A549 (cell line): ENCODE measurements at regions not wholly inside any gene's neighbourhood (a gene's known extent, or its start where the extent isn't known, plus 50 kb on each side); places are given as distances from the start of the nearest gene placed in this dataset.

Experiments
- ATAC-seq, 2 experiments: fragments of 200-7000 bp in 1 of 2; fragments of >200 bp in 1 of 2; cut with Nextera tagmentation in 1 of 2; cut with Tn5 transposase in 1 of 2; 3 replicates each; pipeline versions ENCODE4 v1.8.0 to v1.9.1; 2018 to 2020; ENCODE audit warnings: mild to moderate bottlenecking in 1 of 2, moderate library complexity in 1 of 2
- CTCF ChIA-PET: fragments of 300-600 bp; sonication (Branson Sonifier 250); formaldehyde crosslinking; extraction: SDS; loops from one replicate; lab custom pipeline; 2021; ENCODE audit warnings: antibody characterized with exemption, inconsistent platforms; lab: Yijun Ruan, JAX
- POLR2A ChIA-PET: fragments of 350-600 bp; formaldehyde crosslinking; extraction: SDS; loops from one replicate; lab custom pipeline; 2021; ENCODE audit warnings: antibody characterized with exemption, inconsistent platforms; lab: Yijun Ruan, JAX
- DNase-seq, 2 experiments: peaks; one replicate each; pipeline versions ENCODE4 v3.0.0 to v3.0.0-alpha.2; 2011 to 2016; ENCODE audit warnings: low read depth in 1 of 2, low spot score in 1 of 2
- FAIRE-seq: peaks from 2 replicates; lab custom pipeline; 2011; peaks lifted over from hg19 to GRCh38; lab: Jason Lieb, UNC
- H3K27ac ChIP-seq, 2 experiments: fragments of >200 bp; sonication (Bioruptor Twin); formaldehyde crosslinking; 3 replicates each; pipeline ENCODE4 v1.5.1; 2016 to 2017
- H3K4me1 ChIP-seq: fragments of >200 bp; sonication (Bioruptor Twin); formaldehyde crosslinking; 3 replicates; pipeline ENCODE4 v1.6.1; 2016
- H3K4me2 ChIP-seq: fragments of >200 bp; sonication (Bioruptor Twin); formaldehyde crosslinking; 3 replicates; pipeline ENCODE4 v1.6.1; 2016
- H3K4me3 ChIP-seq: fragments of >200 bp; sonication (Bioruptor Twin); formaldehyde crosslinking; 3 replicates; pipeline ENCODE4 v1.5.1; 2016
- H3K9me3 ChIP-seq: fragments of >200 bp; sonication (Bioruptor Twin); formaldehyde crosslinking; 3 replicates; pipeline ENCODE4 v1.6.1; 2016
- CHD4 ChIP-seq: fragments of 200-600 bp; sonication (generic); IDR thresholded peaks from 2 replicates; pipeline ENCODE4 v1.6.1; 2016; ENCODE audit warnings: antibody characterized with exemption, mild to moderate bottlenecking, borderline replicate concordance
- EP300 ChIP-seq, 2 experiments: fragments of >200 bp; sonication (Bioruptor Twin); formaldehyde crosslinking; IDR thresholded peaks; 2 replicates in 1 of 2; 3 replicates in 1 of 2; pipeline ENCODE4 v1.6.1; 2016 to 2017
- ESRRA ChIP-seq: fragments of 150-350 bp; IDR thresholded peaks from 2 replicates; pipeline ENCODE4 v1.6.1; 2014; ENCODE audit warnings: mild to moderate bottlenecking, low read length, borderline replicate concordance
- FOSB ChIP-seq: fragments of 250-450 bp; sonication (Bioruptor Pico); IDR thresholded peaks from 2 replicates; pipeline ENCODE4 v1.5.0; 2020; ENCODE audit warnings: mild to moderate bottlenecking, moderate library complexity
- HDAC2 ChIP-seq: fragments of 200-600 bp; sonication (generic); IDR thresholded peaks from 2 replicates; pipeline ENCODE4 v1.6.1; 2016
- HES2 ChIP-seq: fragments of >200 bp; sonication (Bioruptor Twin); formaldehyde crosslinking; IDR thresholded peaks from 2 replicates; pipeline ENCODE4 v1.6.1; 2016
- HOXB13 ChIP-seq: fragments of 250-450 bp; sonication (Bioruptor Pico); IDR thresholded peaks from 2 replicates; pipeline ENCODE4 v1.5.0; 2020; ENCODE audit warnings: low read depth, mild to moderate bottlenecking, moderate library complexity
- HOXB5 ChIP-seq: fragments of 250-450 bp; sonication (Bioruptor Pico); IDR thresholded peaks from 2 replicates; pipeline ENCODE4 v1.5.0; 2020; ENCODE audit warnings: mild to moderate bottlenecking, moderate library complexity
- JUNB ChIP-seq: fragments of >200 bp; sonication (Bioruptor Twin); formaldehyde crosslinking; IDR thresholded peaks from 2 replicates; pipeline ENCODE4 v1.6.1; 2016
- MAX ChIP-seq: IDR thresholded peaks from 2 replicates; pipeline ENCODE4 v1.6.1; 2012
- MYC ChIP-seq: IDR thresholded peaks from 2 replicates; pipeline ENCODE4 v1.6.1; 2012; ENCODE audit warnings: mild to moderate bottlenecking, inconsistent platforms, low read length, improper control_type of control experiment, borderline replicate concordance
- NFE2L2 ChIP-seq: fragments of 150-350 bp; conservative IDR thresholded peaks from 2 replicates; pipeline ENCODE4 v1.6.1; 2014; ENCODE audit warnings: low read length
- RAD21 ChIP-seq, 2 experiments: fragments of >200 bp in 1 of 2; sonication (Bioruptor Twin) in 1 of 2; formaldehyde crosslinking in 1 of 2; IDR thresholded peaks in 1 of 2; conservative IDR thresholded peaks in 1 of 2; 2 replicates in 1 of 2; 3 replicates in 1 of 2; pipeline ENCODE4 v1.6.1; 2012 to 2018; ENCODE audit warnings: inconsistent platforms in 1 of 2
- RARB ChIP-seq: fragments of 250-450 bp; sonication (Bioruptor Pico); IDR thresholded peaks from 2 replicates; pipeline ENCODE4 v1.8.0; 2021; ENCODE audit warnings: mild to moderate bottlenecking, moderate library complexity
- RCOR1 ChIP-seq: fragments of 150-350 bp; IDR thresholded peaks from 2 replicates; pipeline ENCODE4 v1.6.1; 2014; ENCODE audit warnings: antibody characterized with exemption, low read length, low read depth
- RFX5 ChIP-seq: fragments of 450-650 bp; IDR thresholded peaks from 2 replicates; pipeline ENCODE4 v1.7.1; 2014; ENCODE audit warnings: antibody characterized with exemption, mild to moderate bottlenecking, moderate library complexity
- RNF2 ChIP-seq: fragments of 200-600 bp; sonication (generic); IDR thresholded peaks from 2 replicates; pipeline ENCODE4 v1.6.1; 2016; ENCODE audit warnings: low read depth, mild to moderate bottlenecking, antibody characterized with exemption, moderate library complexity, borderline replicate concordance
- SMC3 ChIP-seq: fragments of >200 bp; sonication (Bioruptor Twin); formaldehyde crosslinking; IDR thresholded peaks from 3 replicates; pipeline ENCODE4 v1.6.1; 2018; ENCODE audit warnings: inconsistent platforms
- TFCP2L1 ChIP-seq: fragments of 250-450 bp; sonication (Bioruptor Pico); IDR thresholded peaks from 2 replicates; pipeline ENCODE4 v1.5.0; 2021; ENCODE audit warnings: mild to moderate bottlenecking
- TP53 ChIP-seq: fragments of 250-450 bp; sonication (Bioruptor Pico); IDR thresholded peaks from 2 replicates; pipeline ENCODE4 v1.5.0; 2021; ENCODE audit warnings: mild to moderate bottlenecking, moderate library complexity
- ZFP36 ChIP-seq: fragments of 450-650 bp; IDR thresholded peaks from 2 replicates; pipeline ENCODE4 v1.6.1; 2014; ENCODE audit warnings: borderline replicate concordance; ENCODE audit not compliant: partially characterized antibody
- ZNF302 ChIP-seq: fragments of 250-450 bp; sonication (Bioruptor Pico); IDR thresholded peaks from 2 replicates; pipeline ENCODE4 v1.9.0; 2021; ENCODE audit warnings: inconsistent platforms, mild to moderate bottlenecking, moderate library complexity
- WGBS: methylation state at CpG from one replicate; pipeline ENCODE4 v1.1.6; 2017; ENCODE audit errors: missing lambda C conversion rate; 5-methylcytosine and 5-hydroxymethylcytosine counted together
- TF ChIP-seq, protein P1 (sequence below): fragments of >200 bp; sonication (Bioruptor Twin); formaldehyde crosslinking; IDR thresholded peaks from 3 replicates; pipeline ENCODE4 v1.6.1; 2016

DNA sequence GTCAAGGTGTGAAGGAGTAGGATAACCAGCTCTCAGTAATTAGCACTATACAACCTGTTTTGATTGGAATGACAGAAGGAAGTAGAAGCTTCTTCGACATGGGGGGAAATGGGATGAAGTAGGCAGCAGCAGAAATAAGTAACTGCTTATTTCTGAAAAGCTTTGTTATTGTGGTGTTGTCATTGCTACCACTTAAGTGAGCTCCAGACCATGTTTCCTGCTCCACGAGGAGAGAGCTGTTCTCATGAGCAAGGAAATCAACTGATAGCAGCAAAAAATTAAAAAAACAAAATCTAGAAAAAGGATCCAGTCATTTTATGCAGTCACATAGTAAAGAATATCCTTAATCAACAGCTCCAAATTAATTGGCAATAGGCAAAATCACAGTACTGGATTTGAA, 106.1 kb upstream of the TLL1 start:
- H3K4me2 ChIP-seq: no peak overlapping the region
- CTCF ChIA-PET: interaction anchor here (0.7 kb wide), 1 partner anchor 26 kb away, joined by 3 read pairs; no protein-coding TSS in a partner anchor
- TF ChIP-seq HES2 (no peak), JUNB (no peak), FOSB (CRISPR knock-in tag) (no peak), ZFP36 (no peak), TFCP2L1 (CRISPR knock-in tag) (no peak), HOXB5 (CRISPR knock-in tag) (no peak), RARB (CRISPR knock-in tag) (no peak), SMC3 (no peak), HOXB13 (CRISPR knock-in tag) (no peak), CHD4 (no peak)
- TF ChIP-seq, all 56 proteins: peak for 0
- no peak for FAIRE-seq
- POLR2A ChIA-PET: no interaction called here
- no peak overlapping the region for H3K4me3 ChIP-seq
- no peak for DNase-seq
- H3K27ac ChIP-seq: no peak overlapping the region
- H3K4me1 ChIP-seq: no peaks in the 10 kb centered on the region; the same call in 2 of the 3 replicates
- 16% methylated on average over 2 of the region's 2 CpGs for WGBS
- H3K9me3 ChIP-seq: no peaks in the 10 kb centered on the region
- no peak for ATAC-seq

DNA sequence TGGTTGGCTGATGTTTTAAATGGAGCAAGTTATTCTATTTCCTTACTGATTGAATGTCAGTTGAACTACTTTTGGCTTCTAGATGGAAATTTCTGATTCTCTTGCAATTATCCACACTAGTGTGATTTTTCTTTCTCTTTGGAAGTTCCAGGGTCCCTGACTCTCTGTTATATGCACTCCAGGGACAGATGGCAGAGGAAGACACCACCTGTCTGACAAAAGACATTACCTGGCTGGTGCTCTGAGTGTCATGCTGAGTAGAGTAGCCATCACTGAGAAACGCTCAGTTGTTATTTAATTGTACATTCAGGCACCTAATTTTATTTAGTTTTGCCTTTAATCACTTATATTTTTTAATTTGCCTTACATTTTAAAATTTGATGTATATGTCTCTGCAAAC, 105.4 kb upstream of the TLL1 start:
- no peak overlapping the region for H3K27ac ChIP-seq
- ChIA-PET CTCF (no interaction called here), POLR2A (no interaction called here)
- DNase-seq (no peak), ATAC-seq (no peak), FAIRE-seq (no peak)
- H3K4me3 ChIP-seq: no peak overlapping the region
- H3K4me2 ChIP-seq: no peak overlapping the region
- TF ChIP-seq RFX5: no peak
- no peak for TF ChIP-seq HOXB5 (CRISPR knock-in tag)
- no peak for TF ChIP-seq ESRRA
- TF ChIP-seq RCOR1: no peak
- no peak for TF ChIP-seq JUNB
- TF ChIP-seq TP53 (CRISPR knock-in tag): no peak
- no peak for TF ChIP-seq FOSB (CRISPR knock-in tag)
- no peak for TF ChIP-seq NFE2L2
- TF ChIP-seq RAD21 (conservative IDR thresholded peaks at IDR 0.05 in 1 of 2, IDR thresholded peaks at IDR 0.05 in 1 of 2): no peak
- no peak for TF ChIP-seq ZNF302
- TF ChIP-seq MAX: no peak
- no peak for TF ChIP-seq HDAC2
- no peak for TF ChIP-seq RNF2
- TF ChIP-seq, protein P1, sequence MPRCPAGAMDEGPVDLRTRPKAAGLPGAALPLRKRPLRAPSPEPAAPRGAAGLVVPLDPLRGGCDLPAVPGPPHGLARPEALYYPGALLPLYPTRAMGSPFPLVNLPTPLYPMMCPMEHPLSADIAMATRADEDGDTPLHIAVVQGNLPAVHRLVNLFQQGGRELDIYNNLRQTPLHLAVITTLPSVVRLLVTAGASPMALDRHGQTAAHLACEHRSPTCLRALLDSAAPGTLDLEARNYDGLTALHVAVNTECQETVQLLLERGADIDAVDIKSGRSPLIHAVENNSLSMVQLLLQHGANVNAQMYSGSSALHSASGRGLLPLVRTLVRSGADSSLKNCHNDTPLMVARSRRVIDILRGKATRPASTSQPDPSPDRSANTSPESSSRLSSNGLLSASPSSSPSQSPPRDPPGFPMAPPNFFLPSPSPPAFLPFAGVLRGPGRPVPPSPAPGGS: no peak
- no peaks in the 10 kb centered on the region for H3K9me3 ChIP-seq
- no peaks in the 10 kb centered on the region; the same call in 2 of the 3 replicates for H3K4me1 ChIP-seq
- 35% methylated on average over 1 of the region's 1 CpG for whole genome bisulfite sequencing

DNA sequence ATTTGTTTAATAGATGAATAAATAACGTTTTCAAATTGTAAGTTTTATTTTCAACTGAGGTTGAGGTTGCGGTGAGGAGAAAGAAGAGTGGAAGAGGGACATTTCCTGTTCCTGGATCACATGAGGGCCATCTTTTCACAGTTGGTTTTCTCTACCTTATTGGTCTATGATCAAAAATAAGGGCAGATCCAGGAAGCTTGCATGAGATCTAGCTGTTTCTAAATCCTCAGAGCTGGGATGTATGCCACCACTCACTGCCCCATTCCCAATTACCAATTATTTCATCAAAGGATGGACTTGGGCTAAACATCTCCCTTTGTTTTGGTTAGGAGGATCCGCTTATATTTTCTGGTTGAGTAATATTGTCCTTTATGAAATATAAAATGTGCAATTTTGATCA, 104.8 kb upstream of the TLL1 start:
- ATAC-seq (no peak), DNase-seq (no peak), FAIRE-seq (no peak)
- CTCF ChIA-PET: no interaction called here
- H3K4me2 ChIP-seq: no peak overlapping the region
- 54% methylated on average over 3 of the region's 3 CpGs for WGBS
- no peaks in the 10 kb centered on the region; the same call in 2 of the 3 replicates for H3K4me1 ChIP-seq
- H3K4me3 ChIP-seq: no peak overlapping the region
- POLR2A ChIA-PET: no interaction called here
- H3K27ac ChIP-seq: no peak overlapping the region
- H3K9me3 ChIP-seq: no peaks in the 10 kb centered on the region
- no peak for TF ChIP-seq RARB (CRISPR knock-in tag)
- no peak for TF ChIP-seq MYC
- no peak for TF ChIP-seq EP300 (IDR thresholded peaks at IDR 0.05)
- TF ChIP-seq ZFP36: no peak
